ENCODE measurements at regions not wholly inside any gene's neighbourhood (a gene's known extent, or its start where the extent isn't known, plus 50 kb on each side); places are given as distances from the start of the nearest gene placed in this dataset.
A peak's percentile ranks its signal among the peaks of the same experiment; 100 is the strongest.

DNA sequence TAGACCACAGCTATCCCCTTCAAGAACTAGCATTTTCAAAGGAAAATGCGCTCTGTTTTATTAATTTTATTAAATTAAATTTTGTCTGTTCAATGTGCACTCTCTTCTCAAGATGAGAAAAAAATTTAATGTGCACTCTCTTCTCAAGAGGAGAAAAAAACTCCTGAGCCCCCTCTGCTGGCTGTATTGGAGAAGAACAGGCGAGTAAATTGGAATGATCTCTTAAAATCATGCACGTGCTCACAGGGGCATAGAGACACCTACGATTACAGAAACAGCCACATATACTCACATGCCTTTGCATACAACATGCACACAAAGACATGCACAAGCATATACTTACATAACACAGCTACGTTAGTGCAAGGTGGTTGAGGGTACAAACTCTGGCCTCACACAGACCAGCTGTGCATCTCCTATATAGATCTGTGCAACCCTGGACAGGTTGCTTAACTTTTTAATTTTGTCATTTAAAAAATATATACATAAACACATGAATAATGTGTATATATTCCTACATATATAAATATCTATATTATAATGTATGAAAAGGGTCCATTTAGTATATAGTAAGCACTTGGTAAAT is 176.2 kb upstream of the CXorf66 start:
- TF ChIP-seq, protein P1, sequence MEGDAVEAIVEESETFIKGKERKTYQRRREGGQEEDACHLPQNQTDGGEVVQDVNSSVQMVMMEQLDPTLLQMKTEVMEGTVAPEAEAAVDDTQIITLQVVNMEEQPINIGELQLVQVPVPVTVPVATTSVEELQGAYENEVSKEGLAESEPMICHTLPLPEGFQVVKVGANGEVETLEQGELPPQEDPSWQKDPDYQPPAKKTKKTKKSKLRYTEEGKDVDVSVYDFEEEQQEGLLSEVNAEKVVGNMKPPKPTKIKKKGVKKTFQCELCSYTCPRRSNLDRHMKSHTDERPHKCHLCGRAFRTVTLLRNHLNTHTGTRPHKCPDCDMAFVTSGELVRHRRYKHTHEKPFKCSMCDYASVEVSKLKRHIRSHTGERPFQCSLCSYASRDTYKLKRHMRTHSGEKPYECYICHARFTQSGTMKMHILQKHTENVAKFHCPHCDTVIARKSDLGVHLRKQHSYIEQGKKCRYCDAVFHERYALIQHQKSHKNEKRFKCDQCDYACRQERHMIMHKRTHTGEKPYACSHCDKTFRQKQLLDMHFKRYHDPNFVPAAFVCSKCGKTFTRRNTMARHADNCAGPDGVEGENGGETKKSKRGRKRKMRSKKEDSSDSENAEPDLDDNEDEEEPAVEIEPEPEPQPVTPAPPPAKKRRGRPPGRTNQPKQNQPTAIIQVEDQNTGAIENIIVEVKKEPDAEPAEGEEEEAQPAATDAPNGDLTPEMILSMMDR (IDR thresholded peaks at IDR 0.05; ENCODE audit: poor library complexity), result peak; percentile 57
- no peak for TF ChIP-seq EZH2 (IDR thresholded peaks at IDR 0.05; ENCODE audit: borderline replicate concordance)
